Stomach smooth muscle (tissue), 2 donors: ENCODE measurements at regions not wholly inside any gene's neighbourhood (a gene's known extent, or its start where the extent isn't known, plus 50 kb on each side); places are given as distances from the start of the nearest gene placed in this dataset.

Experiments
- H3K27ac ChIP-seq: one replicate; pipeline ENCODE4 v1.7.0; 2013; ENCODE audit warnings: mild to moderate bottlenecking, low read length, inconsistent platforms
- H3K27me3 ChIP-seq, 2 donors: one replicate each; pipeline ENCODE4 v1.7.0; 2013; ENCODE audit warnings: low read length in 2 of 2; ENCODE audit not compliant: insufficient read depth in 2 of 2, control insufficient read depth in 1 of 2
- H3K36me3 ChIP-seq, 2 donors: one replicate each; pipeline ENCODE4 v1.7.0; 2013; ENCODE audit warnings: low read length in 2 of 2; ENCODE audit not compliant: control insufficient read depth in 2 of 2, insufficient read depth in 2 of 2
- H3K4me1 ChIP-seq: one replicate; pipeline ENCODE4 v1.7.0; 2013; ENCODE audit warnings: low read length; ENCODE audit not compliant: control insufficient read depth, insufficient read depth
- H3K4me3 ChIP-seq, 2 donors: one replicate each; pipeline ENCODE4 v1.7.0; 2013; ENCODE audit warnings: low read length in 2 of 2
- H3K9ac ChIP-seq, 2 donors: one replicate each; pipeline ENCODE4 v1.7.0; 2013; ENCODE audit warnings: low read length in 2 of 2, mild to moderate bottlenecking in 1 of 2
- H3K9me3 ChIP-seq, 2 donors: one replicate each; pipeline ENCODE4 v1.7.0; 2013; ENCODE audit warnings: low read length in 2 of 2; ENCODE audit not compliant: control insufficient read depth in 2 of 2
- donor health status: healthy.
- donor health status: Pancreatic carcinoma.

- H3K9ac ChIP-seq = no peak overlapping the region
- H3K36me3 ChIP-seq = no peaks in the 10 kb centered on the region
- H3K9me3 ChIP-seq = no peaks in the 10 kb centered on the region
- no peaks in the 10 kb centered on the region for H3K27me3 ChIP-seq
- H3K27ac ChIP-seq = no peak overlapping the region
- no peak overlapping the region for H3K4me3 ChIP-seq
- H3K4me1 ChIP-seq = peaks cover 8% of the 10 kb centered on the region
These were observed 193.4 kb downstream of the ADAMTS15 start for GRCh38 chr11:130641876-130642275.

- Histone ChIP-seq H3K9me3 (no peaks in the 10 kb centered on the region), H3K9ac (no peak overlapping the region), H3K27me3 (no peaks in the 10 kb centered on the region), H3K27ac (no peak overlapping the region), H3K36me3 (no peaks in the 10 kb centered on the region), H3K4me1 (peaks cover 7% of the 10 kb centered on the region), H3K4me3 (no peak overlapping the region)
These were observed 194.5 kb downstream of the ADAMTS15 start for GRCh38 chr11:130642994-130643393.

- no peaks in the 10 kb centered on the region for H3K27me3 ChIP-seq
- no peak overlapping the region for H3K27ac ChIP-seq
- H3K9me3 ChIP-seq = no peaks in the 10 kb centered on the region
- no peak overlapping the region for H3K9ac ChIP-seq
- no peak overlapping the region for H3K4me3 ChIP-seq
- H3K4me1 ChIP-seq = peaks cover 12% of the 10 kb centered on the region
- no peaks in the 10 kb centered on the region for H3K36me3 ChIP-seq
These were observed 195.7 kb downstream of the ADAMTS15 start for GRCh38 chr11:130644187-130644586.

- Histone ChIP-seq H3K27ac (no peak overlapping the region), H3K9ac (no peak overlapping the region), H3K9me3 (no peaks in the 10 kb centered on the region), H3K4me3 (no peak overlapping the region), H3K36me3 (no peaks in the 10 kb centered on the region), H3K4me1 (peaks cover 23% of the 10 kb centered on the region), H3K27me3 (no peaks in the 10 kb centered on the region)
These were observed 196.9 kb downstream of the ADAMTS15 start for GRCh38 chr11:130645164-130645842.

- Histone ChIP-seq H3K36me3 (no peaks in the 10 kb centered on the region), H3K9ac (no peak overlapping the region), H3K27me3 (no peaks in the 10 kb centered on the region), H3K27ac (no peak overlapping the region), H3K4me1 (peaks cover 29% of the 10 kb centered on the region), H3K9me3 (no peaks in the 10 kb centered on the region), H3K4me3 (no peak overlapping the region)
These were observed 197.4 kb downstream of the ADAMTS15 start for GRCh38 chr11:130645843-130646197.

GRCh38 chr11:130646881-130647280, 198.4 kb downstream of the ADAMTS15 start:
- Histone ChIP-seq H3K9ac (no peak overlapping the region), H3K27me3 (no peaks in the 10 kb centered on the region), H3K36me3 (no peaks in the 10 kb centered on the region), H3K4me3 (no peak overlapping the region), H3K9me3 (no peaks in the 10 kb centered on the region), H3K27ac (no peak overlapping the region), H3K4me1 (peaks cover 35% of the 10 kb centered on the region)

- no peak overlapping the region for H3K9ac ChIP-seq
- no peak overlapping the region for H3K27ac ChIP-seq
- no peak overlapping the region for H3K4me3 ChIP-seq
- H3K9me3 ChIP-seq = no peaks in the 10 kb centered on the region
- H3K36me3 ChIP-seq = no peaks in the 10 kb centered on the region
- H3K4me1 ChIP-seq = peaks cover 35% of the 10 kb centered on the region
- H3K27me3 ChIP-seq = no peaks in the 10 kb centered on the region
These were observed 198.9 kb downstream of the ADAMTS15 start for GRCh38 chr11:130647371-130647770.

- Histone ChIP-seq H3K9me3 (no peaks in the 10 kb centered on the region), H3K27me3 (no peaks in the 10 kb centered on the region), H3K4me3 (no peak overlapping the region), H3K4me1 (peaks cover 49% of the 10 kb centered on the region), H3K36me3 (no peaks in the 10 kb centered on the region), H3K27ac (peak overlapping the region; percentile 49), H3K9ac (no peak overlapping the region)
These were observed 201.4 kb downstream of the ADAMTS15 start for GRCh38 chr11:130649801-130650200.

- peak overlapping the region; percentile 49 for H3K27ac ChIP-seq
These were observed 202.1 kb downstream of the ADAMTS15 start for GRCh38 chr11:130650456-130651030.

GRCh38 chr11:130651066-130651855, 202.8 kb downstream of the ADAMTS15 start:
- H3K27ac ChIP-seq = peak overlapping the region; percentile 49
- H3K27me3 ChIP-seq = no peaks in the 10 kb centered on the region
- H3K9ac ChIP-seq = no peak overlapping the region
- no peaks in the 10 kb centered on the region for H3K36me3 ChIP-seq
- peaks cover 49% of the 10 kb centered on the region for H3K4me1 ChIP-seq
- no peaks in the 10 kb centered on the region for H3K9me3 ChIP-seq
- H3K4me3 ChIP-seq = no peak overlapping the region

More at GRCh38 chr11:130650456-130651030, 202.1 kb downstream of the ADAMTS15 start:
- no peaks in the 10 kb centered on the region for H3K27me3 ChIP-seq
- no peak overlapping the region for H3K4me3 ChIP-seq
- H3K9ac ChIP-seq = no peak overlapping the region
- H3K4me1 ChIP-seq = peaks cover 49% of the 10 kb centered on the region
- H3K36me3 ChIP-seq = no peaks in the 10 kb centered on the region
- no peaks in the 10 kb centered on the region for H3K9me3 ChIP-seq
